Adrenal gland (tissue), 9 donors: ENCODE measurements at regions not wholly inside any gene's neighbourhood (a gene's known extent, or its start where the extent isn't known, plus 50 kb on each side); places are given as distances from the start of the nearest gene placed in this dataset.

Source experiments
- DNase-seq, 7 donors: peaks; one replicate each; pipeline ENCODE4 v3.0.0-alpha.2; 2019 to 2020
- H3K27ac ChIP-seq, 5 donors: fragments of 200-600 bp; sonication (generic) in 4 of 5; 1 replicate in 3 of 5; 2 replicates in 2 of 5; pipeline versions ENCODE4 v1.5.1 to v1.8.0; 2016 to 2020; ENCODE audit warnings: mild to moderate bottlenecking in 1 of 5
- H3K27me3 ChIP-seq: fragments of 200-600 bp; 2 replicates; pipeline ENCODE4 v1.8.0; 2021
- H3K36me3 ChIP-seq, 2 donors: fragments of 200-600 bp; replicated peaks in 1 of 2; 1 replicate in 1 of 2; 2 replicates in 1 of 2; pipeline versions ENCODE4 v1.5.1 to v1.8.0; 2018 to 2022
- H3K4me1 ChIP-seq, 2 donors: fragments of 200-600 bp; replicated peaks in 1 of 2; 1 replicate in 1 of 2; 2 replicates in 1 of 2; pipeline versions ENCODE4 v1.5.1 to v1.8.0; 2018 to 2021
- H3K4me3 ChIP-seq, 4 donors: fragments of 200-600 bp; sonication (generic) in 3 of 4; one replicate each; pipeline ENCODE4 v1.5.1; 2016 to 2018
- H3K9me3 ChIP-seq, 3 donors: fragments of 200-600 bp; sonication (generic) in 1 of 3; replicated peaks in 1 of 3; 1 replicate in 2 of 3; 2 replicates in 1 of 3; pipeline versions ENCODE4 v1.5.1 to v1.8.0; 2016 to 2021
- CTCF ChIP-seq, 6 experiments: fragments of 450-650 bp in 4 of 6; fragments of 200-600 bp in 2 of 6; sonication (generic) in 1 of 6; IDR thresholded peaks; 1 replicate in 5 of 6; 2 replicates in 1 of 6; pipeline versions ENCODE4 v1.5.1 to v1.8.0; 2016 to 2021; ENCODE audit warnings: antibody characterized with exemption in 6 of 6, mild to moderate bottlenecking in 2 of 6, moderate library complexity in 1 of 6
- POLR2A ChIP-seq, 2 donors: fragments of 450-650 bp; IDR thresholded peaks; one replicate each; pipeline ENCODE4 v1.6.1; 2017; ENCODE audit warnings: antibody characterized with exemption in 2 of 2, mild to moderate bottlenecking in 2 of 2, moderate library complexity in 1 of 2
- WGBS, 4 donors: extraction: QIAGEN DNeasy Blood & Tissue Kit in 2 of 4; methylation state at CpG; one replicate each; pipeline versions ENCODE4 v1.1.5 to v1.1.7; 2013 to 2017; 5-methylcytosine and 5-hydroxymethylcytosine counted together
- intact Hi-C, 2 donors: fragments of 100-400 bp; cut with DNase I; formaldehyde crosslinking; loops; one replicate each; pipeline versions ENCODE4 v1.14.1 to v1.15.0; 2022 to 2023
- donor health status: healthy with polysubstance abuse.
- donor health status: Bipolar disorder and iron deficiency.
- donor health status: DM: yes; HTN: yes; CAD: no.
- donor health status: DM: no; HTN: no; CAD: no.
- donor health status: DM: no; HTN: no; CAD: no.

DNA sequence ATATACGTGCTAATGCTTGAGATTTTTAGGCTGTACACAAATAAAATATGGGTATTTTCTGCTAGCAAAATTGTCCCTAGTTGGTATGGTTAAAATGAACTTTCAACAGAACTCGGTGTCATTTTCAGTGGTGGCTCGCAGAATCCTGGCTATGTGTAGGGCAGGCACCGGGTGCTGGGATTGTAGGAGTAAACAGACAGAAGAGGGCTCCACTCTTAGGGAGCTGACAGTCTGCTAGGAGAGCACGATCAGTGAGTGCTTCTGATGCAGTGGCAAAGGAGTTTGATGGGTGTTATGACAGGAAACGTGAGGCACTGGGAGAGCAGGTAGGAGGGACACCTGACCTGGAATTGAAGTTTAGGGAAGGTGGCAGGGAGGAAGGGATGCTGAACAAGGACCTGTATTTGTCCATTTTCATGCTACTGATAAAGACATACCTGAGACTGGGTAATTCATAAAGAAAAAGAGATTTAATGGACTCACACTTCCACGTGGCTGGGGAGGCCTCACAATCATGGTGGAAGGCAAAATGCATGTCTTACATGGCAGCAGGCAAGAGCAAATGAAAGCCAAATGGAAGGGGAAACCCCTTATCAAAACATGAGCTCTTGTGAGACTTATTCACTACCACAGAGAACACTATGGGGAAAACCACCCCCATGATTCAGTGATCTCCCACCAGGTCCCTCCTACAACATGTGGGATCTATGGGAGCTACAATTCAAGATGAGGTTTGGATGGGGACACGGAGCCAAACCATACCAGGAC lies 105.4 kb upstream of the LCLAT1 start:
- WGBS, 4 donors: 80 to 84% (median 82%) methylated on average over 8 of the region's 8 CpGs
- Histone ChIP-seq H3K4me1 (no peaks in the 10 kb centered on the region), H3K27ac (no peak overlapping the region), H3K27me3 (no peaks in the 10 kb centered on the region), H3K9me3 (no peaks in the 10 kb centered on the region), H3K36me3 (no peaks in the 10 kb centered on the region), H3K4me3 (no peak overlapping the region)
- TF ChIP-seq POLR2A (IDR thresholded peaks at IDR 0.05): no peak
- no peak for DNase-seq
- intact Hi-C loops: no loop called here

- no peaks in the 10 kb centered on the region for H3K27me3 ChIP-seq
- 40 to 59% (median 47%) methylated on average over 21 of the region's 21 CpGs for WGBS, 4 donors
- TF ChIP-seq POLR2A (IDR thresholded peaks at IDR 0.05) (no peak), CTCF (IDR thresholded peaks at IDR 0.05) (no peak)
- H3K4me3 ChIP-seq: no peak overlapping the region
- intact Hi-C loops: no loop called here
- H3K27ac ChIP-seq: no peak overlapping the region
- DNase-seq: peak in 2 of 7 donors; percentile 25 to 39
- H3K9me3 ChIP-seq: no peaks in the 10 kb centered on the region
- H3K4me1 ChIP-seq: no peaks in the 10 kb centered on the region
- H3K36me3 ChIP-seq: no peaks in the 10 kb centered on the region
Observed at GRCh38 chr2:30346471-30347169, 100.4 kb upstream of the LCLAT1 start.

- Histone ChIP-seq H3K4me1 (no peaks in the 10 kb centered on the region), H3K4me3 (no peak overlapping the region)
- DNase-seq: no peak
Observed at GRCh38 chr2:30348825-30349224, 98.2 kb upstream of the LCLAT1 start.

DNA sequence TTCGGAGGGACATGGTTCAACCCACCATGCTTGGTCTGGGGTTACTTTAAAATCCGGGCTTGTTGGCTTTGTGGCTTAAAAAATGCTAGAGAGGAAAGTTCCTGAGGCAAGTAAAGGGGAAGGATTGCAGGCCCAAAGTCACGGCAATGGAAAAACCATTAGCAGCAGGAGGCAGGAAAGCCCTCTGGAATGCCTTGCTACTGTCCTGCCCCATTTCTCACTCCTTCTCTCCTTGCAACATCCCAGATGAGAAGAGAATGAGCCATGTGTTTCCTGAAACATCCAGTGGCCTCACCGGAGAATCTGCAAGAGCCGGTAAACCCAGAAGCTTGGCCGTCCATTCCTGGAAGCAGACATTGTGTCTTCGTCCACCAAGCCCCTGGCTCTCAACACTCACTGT lies 97.4 kb upstream of the LCLAT1 start:
- Histone ChIP-seq H3K27me3 (no peaks in the 10 kb centered on the region), H3K27ac (no peak overlapping the region), H3K9me3 (no peaks in the 10 kb centered on the region), H3K4me1 (no peaks in the 10 kb centered on the region), H3K4me3 (no peak overlapping the region), H3K36me3 (no peaks in the 10 kb centered on the region)
- TF ChIP-seq CTCF (IDR thresholded peaks at IDR 0.05) (no peak), POLR2A (IDR thresholded peaks at IDR 0.05) (no peak)
- WGBS, 4 donors: 82 to 89% (median 84%) methylated on average over 7 of the region's 7 CpGs
- no peak for DNase-seq
- intact Hi-C loops: no loop called here

More at GRCh38 chr2:30348825-30349224, 98.2 kb upstream of the LCLAT1 start:
- intact Hi-C loops: no loop called here
- Histone ChIP-seq H3K36me3 (no peaks in the 10 kb centered on the region), H3K9me3 (no peaks in the 10 kb centered on the region), H3K27me3 (no peaks in the 10 kb centered on the region), H3K27ac (no peak overlapping the region)
- 77 to 94% (median 78%) methylated on average over 3 of the region's 3 CpGs for WGBS, 4 donors
- no peak for TF ChIP-seq CTCF (IDR thresholded peaks at IDR 0.05)
- TF ChIP-seq POLR2A (IDR thresholded peaks at IDR 0.05): no peak
